ENCODE measurements at regions not wholly inside any gene's neighbourhood (a gene's known extent, or its start where the extent isn't known, plus 50 kb on each side); places are given as distances from the start of the nearest gene placed in this dataset.

DNA sequence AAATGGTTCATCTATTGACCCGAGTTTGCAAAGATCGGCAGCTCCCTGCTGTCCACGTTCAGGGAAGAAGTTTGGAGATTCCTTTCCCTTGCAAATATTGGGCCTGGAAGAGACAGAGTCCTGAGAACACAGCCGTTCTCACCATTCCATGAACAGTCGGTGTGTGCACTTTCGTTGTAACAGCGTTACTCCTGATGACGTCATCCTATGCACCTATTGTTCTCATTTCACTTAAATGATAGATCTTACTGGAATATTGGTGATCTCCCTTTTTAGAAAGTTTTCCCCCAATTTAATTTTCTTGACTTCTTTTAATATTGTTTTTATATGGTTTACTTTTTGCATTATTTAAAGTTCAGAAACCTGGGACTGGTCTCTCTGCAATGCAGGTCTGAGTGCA is 320.7 kb upstream of the PFKP start:
- TF ChIP-seq CTCF (IDR thresholded peaks at IDR 0.05) (no peak), EZH2 (IDR thresholded peaks at IDR 0.05; ENCODE audit: borderline replicate concordance, insufficient read depth, low read depth, low read length, poor library complexity, severe bottlenecking) (no peak)

All from B cell (primary cell).